Liver (tissue), 3 donors: ENCODE measurements at regions not wholly inside any gene's neighbourhood (a gene's known extent, or its start where the extent isn't known, plus 50 kb on each side); places are given as distances from the start of the nearest gene placed in this dataset.

Experiments used
- CTCF ChIP-seq: fragments of 150-350 bp; IDR thresholded peaks from 2 replicates; pipeline ENCODE4 v1.5.1; 2017; ENCODE audit warnings: improper control_type of control experiment, low read depth, low read length; ENCODE audit not compliant: missing input control
- EGR1 ChIP-seq, 2 donors: IDR thresholded peaks; 2 replicates each; pipeline ENCODE4 v1.6.1; 2016 to 2018; ENCODE audit warnings: antibody characterized with exemption in 2 of 2, low read depth in 2 of 2
- FOXA1 ChIP-seq: IDR thresholded peaks from 2 replicates; pipeline ENCODE4 v1.6.1; 2016; ENCODE audit warnings: antibody characterized with exemption
- GABPA ChIP-seq, 2 donors: IDR thresholded peaks in 1 of 2; conservative IDR thresholded peaks in 1 of 2; 2 replicates each; pipeline ENCODE4 v1.6.1; 2016; ENCODE audit warnings: antibody characterized with exemption in 2 of 2, mild to moderate bottlenecking in 1 of 2, moderate library complexity in 1 of 2
- HNF4G ChIP-seq: IDR thresholded peaks from 2 replicates; pipeline ENCODE4 v1.6.1; 2016; ENCODE audit warnings: antibody characterized with exemption
- JUND ChIP-seq, 2 donors: IDR thresholded peaks; 2 replicates each; pipeline ENCODE4 v1.6.1; 2016; ENCODE audit warnings: antibody characterized with exemption in 2 of 2
- MAX ChIP-seq: IDR thresholded peaks from 2 replicates; pipeline ENCODE4 v1.6.1; 2016; ENCODE audit warnings: antibody characterized with exemption
- RAD21 ChIP-seq, 2 donors: IDR thresholded peaks; 2 replicates each; pipeline ENCODE4 v1.6.1; 2016; ENCODE audit warnings: antibody characterized with exemption in 2 of 2, mild to moderate bottlenecking in 2 of 2
- RXRA ChIP-seq, 2 donors: IDR thresholded peaks; 2 replicates each; pipeline ENCODE4 v1.6.1; 2017 to 2018; ENCODE audit warnings: antibody characterized with exemption in 2 of 2, mild to moderate bottlenecking in 1 of 2
- TAF1 ChIP-seq: conservative IDR thresholded peaks from 2 replicates; pipeline ENCODE4 v1.6.1; 2016; ENCODE audit warnings: antibody characterized with exemption, mild to moderate bottlenecking
- YY1 ChIP-seq: IDR thresholded peaks from 2 replicates; pipeline ENCODE4 v1.6.1; 2016; ENCODE audit warnings: antibody characterized with exemption, mild to moderate bottlenecking
- ZBTB33 ChIP-seq: IDR thresholded peaks from 2 replicates; pipeline ENCODE4 v1.6.1; 2016; ENCODE audit warnings: antibody characterized with exemption
- TF ChIP-seq, protein P1 (sequence below): IDR thresholded peaks from 2 replicates; pipeline ENCODE4 v1.6.1; 2016; ENCODE audit warnings: antibody characterized with exemption, mild to moderate bottlenecking
- donor health status: healthy.
- donor health status: healthy.

- TF ChIP-seq RAD21 (IDR thresholded peaks at IDR 0.05), result no peak
- no peak for TF ChIP-seq FOXA1
- TF ChIP-seq CTCF, result no peak
- TF ChIP-seq, protein P1, sequence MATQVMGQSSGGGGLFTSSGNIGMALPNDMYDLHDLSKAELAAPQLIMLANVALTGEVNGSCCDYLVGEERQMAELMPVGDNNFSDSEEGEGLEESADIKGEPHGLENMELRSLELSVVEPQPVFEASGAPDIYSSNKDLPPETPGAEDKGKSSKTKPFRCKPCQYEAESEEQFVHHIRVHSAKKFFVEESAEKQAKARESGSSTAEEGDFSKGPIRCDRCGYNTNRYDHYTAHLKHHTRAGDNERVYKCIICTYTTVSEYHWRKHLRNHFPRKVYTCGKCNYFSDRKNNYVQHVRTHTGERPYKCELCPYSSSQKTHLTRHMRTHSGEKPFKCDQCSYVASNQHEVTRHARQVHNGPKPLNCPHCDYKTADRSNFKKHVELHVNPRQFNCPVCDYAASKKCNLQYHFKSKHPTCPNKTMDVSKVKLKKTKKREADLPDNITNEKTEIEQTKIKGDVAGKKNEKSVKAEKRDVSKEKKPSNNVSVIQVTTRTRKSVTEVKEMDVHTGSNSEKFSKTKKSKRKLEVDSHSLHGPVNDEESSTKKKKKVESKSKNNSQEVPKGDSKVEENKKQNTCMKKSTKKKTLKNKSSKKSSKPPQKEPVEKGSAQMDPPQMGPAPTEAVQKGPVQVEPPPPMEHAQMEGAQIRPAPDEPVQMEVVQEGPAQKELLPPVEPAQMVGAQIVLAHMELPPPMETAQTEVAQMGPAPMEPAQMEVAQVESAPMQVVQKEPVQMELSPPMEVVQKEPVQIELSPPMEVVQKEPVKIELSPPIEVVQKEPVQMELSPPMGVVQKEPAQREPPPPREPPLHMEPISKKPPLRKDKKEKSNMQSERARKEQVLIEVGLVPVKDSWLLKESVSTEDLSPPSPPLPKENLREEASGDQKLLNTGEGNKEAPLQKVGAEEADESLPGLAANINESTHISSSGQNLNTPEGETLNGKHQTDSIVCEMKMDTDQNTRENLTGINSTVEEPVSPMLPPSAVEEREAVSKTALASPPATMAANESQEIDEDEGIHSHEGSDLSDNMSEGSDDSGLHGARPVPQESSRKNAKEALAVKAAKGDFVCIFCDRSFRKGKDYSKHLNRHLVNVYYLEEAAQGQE, result no peak
- no peak for TF ChIP-seq YY1
- no peak for TF ChIP-seq GABPA (IDR thresholded peaks at IDR 0.05 in 1 of 2, conservative IDR thresholded peaks at IDR 0.05 in 1 of 2)
- TF ChIP-seq HNF4G, result no peak
- TF ChIP-seq MAX, result no peak
- TF ChIP-seq JUND (IDR thresholded peaks at IDR 0.05), result no peak
- no peak for TF ChIP-seq RXRA (IDR thresholded peaks at IDR 0.05)
- TF ChIP-seq ZBTB33, result no peak
- no peak for TF ChIP-seq TAF1
- TF ChIP-seq EGR1 (IDR thresholded peaks at IDR 0.05; ENCODE audit: low read depth in 2 of 2), result no peak
Measured at GRCh38 chr9:134503301-134504105, 138.1 kb upstream of the COL5A1 start.
